GM08714 (cell line): ENCODE measurements at regions not wholly inside any gene's neighbourhood (a gene's known extent, or its start where the extent isn't known, plus 50 kb on each side); places are given as distances from the start of the nearest gene placed in this dataset.

ENCODE experiments used
- H3K4me3 ChIP-seq: fragments of 200-500 bp; sonication (Bioruptor generic); 2 replicates; pipeline ENCODE4 v1.5.1; 2014; ENCODE audit warnings: mild to moderate bottlenecking, low read length, inconsistent platforms
- ZNF274 ChIP-seq: IDR thresholded peaks from 2 replicates; pipeline ENCODE4 v1.6.1; 2012; ENCODE audit warnings: mild to moderate bottlenecking, low read depth, low read length

- no peak overlapping the region for H3K4me3 ChIP-seq
- no peak for TF ChIP-seq ZNF274
Observed at GRCh38 chr14:40188006-40188405, 755.8 kb upstream of the FBXO33 start.

GRCh38 chr14:40164083-40164482, 731.9 kb upstream of the FBXO33 start:
- no peak overlapping the region for H3K4me3 ChIP-seq
- no peak for TF ChIP-seq ZNF274

- no peak overlapping the region for H3K4me3 ChIP-seq
- no peak for TF ChIP-seq ZNF274
Observed at GRCh38 chr14:40139657-40140056, 707.4 kb upstream of the FBXO33 start.

GRCh38 chr14:40133463-40133862, 701.2 kb upstream of the FBXO33 start:
- H3K4me3 ChIP-seq, result no peak overlapping the region
- TF ChIP-seq ZNF274, result no peak

- TF ChIP-seq ZNF274, result no peak
- no peak overlapping the region for H3K4me3 ChIP-seq
Observed at GRCh38 chr14:40129159-40129558, 696.9 kb upstream of the FBXO33 start.

- H3K4me3 ChIP-seq, result no peak overlapping the region
- no peak for TF ChIP-seq ZNF274
Observed at GRCh38 chr14:40123816-40124215, 691.6 kb upstream of the FBXO33 start.

- H3K4me3 ChIP-seq, result no peak overlapping the region
- no peak for TF ChIP-seq ZNF274
Observed at GRCh38 chr14:40122968-40123648, 690.9 kb upstream of the FBXO33 start.

- no peak for TF ChIP-seq ZNF274
- H3K4me3 ChIP-seq, result no peak overlapping the region
Observed at GRCh38 chr14:40119765-40120164, 687.5 kb upstream of the FBXO33 start.

- H3K4me3 ChIP-seq, result no peak overlapping the region
- no peak for TF ChIP-seq ZNF274
Observed at GRCh38 chr14:40119321-40119720, 687.1 kb upstream of the FBXO33 start.

GRCh38 chr14:40115583-40115982, 683.4 kb upstream of the FBXO33 start:
- H3K4me3 ChIP-seq, result no peak overlapping the region
- TF ChIP-seq ZNF274, result no peak

- H3K4me3 ChIP-seq, result no peak overlapping the region
- TF ChIP-seq ZNF274, result no peak
Observed at GRCh38 chr14:40113671-40114070, 681.4 kb upstream of the FBXO33 start.

GRCh38 chr14:40100544-40101196, 668.4 kb upstream of the FBXO33 start:
- no peak for TF ChIP-seq ZNF274
- H3K4me3 ChIP-seq, result no peak overlapping the region

GRCh38 chr14:40099316-40099715, 667.1 kb upstream of the FBXO33 start:
- no peak for TF ChIP-seq ZNF274
- no peak overlapping the region for H3K4me3 ChIP-seq

GRCh38 chr14:40098468-40098867, 666.2 kb upstream of the FBXO33 start:
- H3K4me3 ChIP-seq, result no peak overlapping the region
- TF ChIP-seq ZNF274, result no peak

- H3K4me3 ChIP-seq, result no peak overlapping the region
- TF ChIP-seq ZNF274, result no peak
Observed at GRCh38 chr14:40096968-40097367, 664.7 kb upstream of the FBXO33 start.
